ENCODE measurements at regions not wholly inside any gene's neighbourhood (a gene's known extent, or its start where the extent isn't known, plus 50 kb on each side); places are given as distances from the start of the nearest gene placed in this dataset.

- DNase-seq (ENCODE audit: low read depth, low spot score), result no peak
- no peak overlapping the region for H3K9ac ChIP-seq (ENCODE audit: insufficient read length, low read depth)
- no peak overlapping the region for H3K4me3 ChIP-seq (ENCODE audit: insufficient read length, low read depth)
- no peaks in the 10 kb centered on the region for H3K4me1 ChIP-seq (ENCODE audit: insufficient read depth, insufficient read length)
- TF ChIP-seq SUZ12 (IDR thresholded peaks at IDR 0.05; ENCODE audit: extremely low read depth, insufficient read depth, insufficient read length), result no peak
- TF ChIP-seq YY1 (IDR thresholded peaks at IDR 0.05; ENCODE audit: insufficient read depth, insufficient read length), result no peak
- TF ChIP-seq ZNF274 (IDR thresholded peaks at IDR 0.05; ENCODE audit: low read depth, low read length), result no peak
- H3K36me3 ChIP-seq (ENCODE audit: insufficient read depth, insufficient read length, low read length), result no peaks in the 10 kb centered on the region
- no peaks in the 10 kb centered on the region for H3K9me3 ChIP-seq (ENCODE audit: insufficient read depth, low read length)
- H3K27me3 ChIP-seq (ENCODE audit: insufficient read depth, insufficient read length), result no peaks in the 10 kb centered on the region
Observed at GRCh38 chr5:22988937-22989336, 135.8 kb upstream of the CDH12 start.

GRCh38 chr5:22986281-22986680, 133.1 kb upstream of the CDH12 start:
- Histone ChIP-seq H3K27me3 (ENCODE audit: insufficient read depth, insufficient read length) (no peaks in the 10 kb centered on the region), H3K4me1 (ENCODE audit: insufficient read depth, insufficient read length) (no peaks in the 10 kb centered on the region), H3K4me3 (ENCODE audit: insufficient read length, low read depth) (no peak overlapping the region), H3K36me3 (ENCODE audit: insufficient read depth, insufficient read length, low read length) (no peaks in the 10 kb centered on the region), H3K9ac (ENCODE audit: insufficient read length, low read depth) (no peak overlapping the region), H3K9me3 (ENCODE audit: insufficient read depth, low read length) (no peaks in the 10 kb centered on the region)
- no peak for DNase-seq (ENCODE audit: low read depth, low spot score)
- TF ChIP-seq SUZ12 (IDR thresholded peaks at IDR 0.05; ENCODE audit: extremely low read depth, insufficient read depth, insufficient read length) (no peak), YY1 (IDR thresholded peaks at IDR 0.05; ENCODE audit: insufficient read depth, insufficient read length) (no peak), ZNF274 (IDR thresholded peaks at IDR 0.05; ENCODE audit: low read depth, low read length) (no peak)

DNA sequence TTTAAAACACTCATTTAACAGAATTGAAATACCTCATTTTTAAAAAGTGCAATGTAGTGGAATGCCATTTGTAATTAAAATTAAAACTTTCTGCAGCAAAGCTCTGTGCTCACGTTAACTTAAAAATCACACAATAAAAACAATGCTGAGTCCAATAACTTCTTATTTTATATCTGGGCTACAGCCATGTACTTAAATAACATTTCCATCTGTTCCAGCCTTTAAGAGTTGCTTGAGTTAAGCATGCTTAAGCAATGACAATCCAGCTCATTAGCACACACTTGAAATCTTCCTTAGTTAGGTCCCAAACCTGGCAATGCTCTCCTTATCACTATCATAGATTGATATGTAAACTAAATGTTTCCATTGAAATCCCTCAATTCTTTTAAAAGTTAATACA, 132.3 kb upstream of the CDH12 start:
- DNase-seq (ENCODE audit: low read depth, low spot score), result no peak
- no peak overlapping the region for H3K9ac ChIP-seq (ENCODE audit: insufficient read length, low read depth)
- no peak overlapping the region for H3K4me3 ChIP-seq (ENCODE audit: insufficient read length, low read depth)
- H3K9me3 ChIP-seq (ENCODE audit: insufficient read depth, low read length), result no peaks in the 10 kb centered on the region
- TF ChIP-seq ZNF274 (IDR thresholded peaks at IDR 0.05; ENCODE audit: low read depth, low read length) (no peak), SUZ12 (IDR thresholded peaks at IDR 0.05; ENCODE audit: extremely low read depth, insufficient read depth, insufficient read length) (no peak)
- no peaks in the 10 kb centered on the region for H3K36me3 ChIP-seq (ENCODE audit: insufficient read depth, insufficient read length, low read length)
- H3K4me1 ChIP-seq (ENCODE audit: insufficient read depth, insufficient read length), result no peaks in the 10 kb centered on the region
- H3K27me3 ChIP-seq (ENCODE audit: insufficient read depth, insufficient read length), result no peaks in the 10 kb centered on the region

GRCh38 chr5:22970956-22971618, 117.9 kb upstream of the CDH12 start:
- no peak overlapping the region for H3K9ac ChIP-seq (ENCODE audit: insufficient read length, low read depth)
- no peaks in the 10 kb centered on the region for H3K36me3 ChIP-seq (ENCODE audit: insufficient read depth, insufficient read length, low read length)
- no peaks in the 10 kb centered on the region for H3K4me1 ChIP-seq (ENCODE audit: insufficient read depth, insufficient read length)
- no peak overlapping the region for H3K4me3 ChIP-seq (ENCODE audit: insufficient read length, low read depth)
- no peak for DNase-seq (ENCODE audit: low read depth, low spot score)
- TF ChIP-seq SUZ12 (IDR thresholded peaks at IDR 0.05; ENCODE audit: extremely low read depth, insufficient read depth, insufficient read length) (no peak), YY1 (IDR thresholded peaks at IDR 0.05; ENCODE audit: insufficient read depth, insufficient read length) (no peak), ZNF274 (IDR thresholded peaks at IDR 0.05; ENCODE audit: low read depth, low read length) (no peak)
- H3K9me3 ChIP-seq (ENCODE audit: insufficient read depth, low read length), result no peaks in the 10 kb centered on the region
- H3K27me3 ChIP-seq (ENCODE audit: insufficient read depth, insufficient read length), result no peaks in the 10 kb centered on the region

DNA sequence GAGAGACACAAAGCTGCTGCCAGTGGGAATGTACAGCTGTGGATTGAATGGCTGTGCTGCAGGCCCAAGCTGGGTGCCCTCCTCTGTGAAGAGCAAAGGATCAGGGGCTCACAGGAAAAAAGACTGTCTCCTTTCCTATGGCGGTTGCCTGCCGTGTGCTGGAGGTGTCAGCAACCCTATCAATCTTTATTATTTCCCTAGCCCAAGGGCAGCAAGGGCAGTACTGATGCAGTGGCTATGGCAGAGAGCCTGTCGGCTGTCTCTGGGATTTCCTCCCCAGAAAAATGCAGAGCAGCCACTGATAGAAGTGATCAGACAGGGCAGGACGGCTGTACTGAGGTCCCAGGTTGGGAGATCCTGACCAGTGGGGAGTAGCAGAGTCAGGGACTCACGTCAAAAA, 117.3 kb upstream of the CDH12 start:
- no peaks in the 10 kb centered on the region for H3K4me1 ChIP-seq (ENCODE audit: insufficient read depth, insufficient read length)
- H3K4me3 ChIP-seq (ENCODE audit: insufficient read length, low read depth), result no peak overlapping the region
- no peaks in the 10 kb centered on the region for H3K27me3 ChIP-seq (ENCODE audit: insufficient read depth, insufficient read length)
- TF ChIP-seq YY1 (IDR thresholded peaks at IDR 0.05; ENCODE audit: insufficient read depth, insufficient read length), result no peak
- no peak for TF ChIP-seq SUZ12 (IDR thresholded peaks at IDR 0.05; ENCODE audit: extremely low read depth, insufficient read depth, insufficient read length)
- TF ChIP-seq ZNF274 (IDR thresholded peaks at IDR 0.05; ENCODE audit: low read depth, low read length), result no peak
- DNase-seq (ENCODE audit: low read depth, low spot score), result no peak
- no peak overlapping the region for H3K9ac ChIP-seq (ENCODE audit: insufficient read length, low read depth)
- no peaks in the 10 kb centered on the region for H3K9me3 ChIP-seq (ENCODE audit: insufficient read depth, low read length)
- H3K36me3 ChIP-seq (ENCODE audit: insufficient read depth, insufficient read length, low read length), result no peaks in the 10 kb centered on the region

GRCh38 chr5:22968386-22968785, 115.2 kb upstream of the CDH12 start:
- no peaks in the 10 kb centered on the region for H3K27me3 ChIP-seq (ENCODE audit: insufficient read depth, insufficient read length)
- no peak for DNase-seq (ENCODE audit: low read depth, low spot score)
- no peak overlapping the region for H3K4me3 ChIP-seq (ENCODE audit: insufficient read length, low read depth)
- H3K9me3 ChIP-seq (ENCODE audit: insufficient read depth, low read length), result no peaks in the 10 kb centered on the region
- TF ChIP-seq ZNF274 (IDR thresholded peaks at IDR 0.05; ENCODE audit: low read depth, low read length) (no peak), SUZ12 (IDR thresholded peaks at IDR 0.05; ENCODE audit: extremely low read depth, insufficient read depth, insufficient read length) (no peak), YY1 (IDR thresholded peaks at IDR 0.05; ENCODE audit: insufficient read depth, insufficient read length) (no peak)
- H3K9ac ChIP-seq (ENCODE audit: insufficient read length, low read depth), result no peak overlapping the region
- H3K4me1 ChIP-seq (ENCODE audit: insufficient read depth, insufficient read length), result no peaks in the 10 kb centered on the region
- no peaks in the 10 kb centered on the region for H3K36me3 ChIP-seq (ENCODE audit: insufficient read depth, insufficient read length, low read length)

GRCh38 chr5:22965960-22966359, 112.8 kb upstream of the CDH12 start:
- Histone ChIP-seq H3K27me3 (ENCODE audit: insufficient read depth, insufficient read length) (no peaks in the 10 kb centered on the region), H3K4me3 (ENCODE audit: insufficient read length, low read depth) (no peak overlapping the region), H3K36me3 (ENCODE audit: insufficient read depth, insufficient read length, low read length) (no peaks in the 10 kb centered on the region), H3K4me1 (ENCODE audit: insufficient read depth, insufficient read length) (no peaks in the 10 kb centered on the region), H3K9me3 (ENCODE audit: insufficient read depth, low read length) (no peaks in the 10 kb centered on the region), H3K9ac (ENCODE audit: insufficient read length, low read depth) (no peak overlapping the region)
- TF ChIP-seq YY1 (IDR thresholded peaks at IDR 0.05; ENCODE audit: insufficient read depth, insufficient read length), result no peak
- TF ChIP-seq ZNF274 (IDR thresholded peaks at IDR 0.05; ENCODE audit: low read depth, low read length), result no peak
- TF ChIP-seq SUZ12 (IDR thresholded peaks at IDR 0.05; ENCODE audit: extremely low read depth, insufficient read depth, insufficient read length), result no peak
- DNase-seq (ENCODE audit: low read depth, low spot score), result no peak

All from NT2/D1 (cell line).